GM12872 (cell line): ENCODE measurements at regions not wholly inside any gene's neighbourhood (a gene's known extent, or its start where the extent isn't known, plus 50 kb on each side); places are given as distances from the start of the nearest gene placed in this dataset.
A peak's percentile ranks its signal among the peaks of the same experiment; 100 is the strongest.

Experiments
- TF ChIP-seq, protein P1 (sequence below): IDR thresholded peaks from 3 replicates; pipeline ENCODE4 v1.5.1; 2011; ENCODE audit warnings: low read depth, mild to moderate bottlenecking, low read length, moderate library complexity; ENCODE audit not compliant: insufficient read depth

DNA sequence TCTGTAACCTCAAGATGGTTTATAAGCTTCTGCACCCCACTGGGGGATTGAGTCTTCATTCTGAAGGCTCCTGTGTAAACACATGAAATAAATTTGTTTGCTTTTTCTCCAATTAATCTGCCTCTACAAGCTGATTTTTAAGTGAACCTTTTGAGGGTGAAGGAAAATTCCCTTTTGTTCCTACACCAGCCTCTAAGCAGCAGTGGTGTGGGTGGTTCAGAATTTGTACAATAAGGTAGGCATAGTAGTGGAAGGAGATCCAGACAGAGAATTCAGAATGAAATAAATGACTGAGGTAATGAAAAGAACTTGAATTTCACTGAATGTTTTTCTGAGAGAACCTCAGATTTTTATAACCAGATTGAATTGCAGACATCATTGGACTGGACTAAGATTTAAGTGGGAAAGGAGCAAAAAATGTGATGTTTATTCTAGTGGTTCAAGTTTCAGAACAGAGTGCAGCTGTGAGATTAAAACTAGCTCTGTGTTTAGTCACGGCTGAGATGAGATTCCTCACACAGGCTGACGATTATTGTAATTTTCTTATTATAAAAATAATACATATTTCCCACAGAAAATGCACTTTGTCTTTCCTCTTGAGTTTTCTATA lies 1162.2 kb downstream of the TYW1 start:
- TF ChIP-seq, protein P1, sequence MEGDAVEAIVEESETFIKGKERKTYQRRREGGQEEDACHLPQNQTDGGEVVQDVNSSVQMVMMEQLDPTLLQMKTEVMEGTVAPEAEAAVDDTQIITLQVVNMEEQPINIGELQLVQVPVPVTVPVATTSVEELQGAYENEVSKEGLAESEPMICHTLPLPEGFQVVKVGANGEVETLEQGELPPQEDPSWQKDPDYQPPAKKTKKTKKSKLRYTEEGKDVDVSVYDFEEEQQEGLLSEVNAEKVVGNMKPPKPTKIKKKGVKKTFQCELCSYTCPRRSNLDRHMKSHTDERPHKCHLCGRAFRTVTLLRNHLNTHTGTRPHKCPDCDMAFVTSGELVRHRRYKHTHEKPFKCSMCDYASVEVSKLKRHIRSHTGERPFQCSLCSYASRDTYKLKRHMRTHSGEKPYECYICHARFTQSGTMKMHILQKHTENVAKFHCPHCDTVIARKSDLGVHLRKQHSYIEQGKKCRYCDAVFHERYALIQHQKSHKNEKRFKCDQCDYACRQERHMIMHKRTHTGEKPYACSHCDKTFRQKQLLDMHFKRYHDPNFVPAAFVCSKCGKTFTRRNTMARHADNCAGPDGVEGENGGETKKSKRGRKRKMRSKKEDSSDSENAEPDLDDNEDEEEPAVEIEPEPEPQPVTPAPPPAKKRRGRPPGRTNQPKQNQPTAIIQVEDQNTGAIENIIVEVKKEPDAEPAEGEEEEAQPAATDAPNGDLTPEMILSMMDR = no peak

DNA sequence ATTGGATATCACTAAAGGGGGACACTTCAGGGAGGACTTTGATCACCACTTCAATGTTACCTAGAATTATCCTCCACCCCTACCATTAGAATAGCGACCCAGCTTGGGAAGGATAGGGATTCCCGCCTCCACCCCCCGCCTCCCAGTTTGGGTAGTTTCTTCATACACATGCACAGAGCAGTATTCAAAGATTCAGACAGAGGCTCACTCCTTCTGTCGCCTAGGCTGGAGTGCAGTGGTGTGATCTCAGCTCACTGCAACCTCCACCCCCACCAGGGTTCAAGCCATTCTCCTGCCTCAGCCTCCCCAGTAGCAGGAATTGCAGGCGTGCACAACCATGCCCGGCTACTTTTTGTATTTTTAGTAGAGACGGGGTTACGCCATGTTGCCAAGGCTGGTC lies 1166.1 kb downstream of the TYW1 start:
- TF ChIP-seq, protein P1 = no peak

DNA sequence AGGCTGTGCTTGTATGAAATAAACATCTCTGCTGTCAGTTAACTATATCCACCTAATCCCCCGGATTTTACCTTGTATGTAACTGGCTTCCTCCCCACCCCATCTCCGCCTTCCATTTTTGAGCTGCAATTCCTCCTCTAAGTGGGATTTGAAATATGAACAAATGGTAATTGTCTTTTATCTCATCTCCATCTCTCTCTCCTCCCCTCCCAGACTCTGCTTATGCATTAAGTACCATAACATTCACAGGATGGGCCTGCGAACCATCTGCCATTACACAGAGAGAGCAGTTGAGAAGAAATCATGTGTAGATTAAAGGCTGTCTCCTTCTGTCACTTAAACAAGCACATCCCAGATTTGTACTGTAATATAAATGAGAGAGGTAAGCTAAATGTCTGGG lies 1169.9 kb downstream of the TYW1 start:
- TF ChIP-seq, protein P1 = no peak

DNA sequence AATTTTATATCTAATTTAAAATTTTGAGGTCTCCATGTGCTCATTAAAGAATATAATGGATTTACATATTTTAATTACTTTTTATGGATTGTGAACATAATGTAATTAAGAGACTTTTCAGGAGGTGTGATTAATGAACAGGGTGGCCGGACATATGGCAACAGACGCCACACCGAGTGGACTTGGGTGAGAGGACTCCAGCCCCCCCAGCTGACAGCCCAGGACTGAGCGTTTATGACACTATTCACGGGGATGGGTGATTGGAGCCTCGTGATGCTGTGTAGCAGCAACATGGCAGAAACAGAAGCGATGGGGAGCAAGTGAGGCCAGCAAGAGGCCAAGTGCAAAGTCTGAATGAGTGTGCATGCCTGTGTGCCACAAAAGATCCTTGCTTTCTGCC lies 1176.9 kb downstream of the TYW1 start:
- TF ChIP-seq, protein P1 = no peak

DNA sequence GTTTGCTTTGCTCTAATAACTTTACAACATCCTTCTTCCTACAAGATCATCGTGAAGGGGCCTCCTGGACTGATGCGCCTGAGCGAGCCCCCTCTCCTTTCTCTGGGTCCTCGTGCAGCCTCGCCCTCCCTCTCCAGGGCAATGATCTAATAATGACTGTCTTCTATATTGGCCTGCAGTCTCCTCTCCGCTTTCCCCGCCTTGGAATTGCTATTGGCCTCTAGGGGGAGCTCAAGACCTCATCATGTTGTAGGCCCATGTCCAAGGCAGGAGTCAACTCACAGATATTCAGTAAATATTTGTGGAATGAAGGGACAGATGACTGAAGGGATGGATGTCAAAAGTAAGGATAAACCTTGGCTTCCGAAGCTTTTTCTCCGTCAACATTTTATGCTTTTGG lies 1180.3 kb downstream of the TYW1 start:
- TF ChIP-seq, protein P1 = peak; percentile 42; the same call in 2 of the 3 replicates

DNA sequence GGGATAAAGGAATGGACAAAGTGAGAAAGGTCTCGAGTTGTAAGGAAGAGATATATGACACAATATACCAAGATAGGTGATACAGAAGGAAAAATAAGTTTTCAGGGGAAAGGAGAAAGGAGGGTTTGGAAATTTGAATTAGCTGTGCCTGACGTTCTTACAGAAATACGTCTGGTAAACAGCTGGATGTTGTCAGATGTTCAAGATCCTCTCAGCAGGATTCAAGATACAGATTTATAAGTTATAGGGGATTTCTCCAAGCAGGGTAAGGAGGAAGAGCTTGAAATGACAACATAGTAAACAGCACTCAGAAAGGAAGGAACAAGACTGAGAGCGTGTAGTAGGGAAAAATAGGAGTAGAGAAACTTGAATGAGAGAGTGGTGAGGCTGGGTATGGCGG lies 1184.1 kb downstream of the TYW1 start:
- TF ChIP-seq, protein P1 = no peak

DNA sequence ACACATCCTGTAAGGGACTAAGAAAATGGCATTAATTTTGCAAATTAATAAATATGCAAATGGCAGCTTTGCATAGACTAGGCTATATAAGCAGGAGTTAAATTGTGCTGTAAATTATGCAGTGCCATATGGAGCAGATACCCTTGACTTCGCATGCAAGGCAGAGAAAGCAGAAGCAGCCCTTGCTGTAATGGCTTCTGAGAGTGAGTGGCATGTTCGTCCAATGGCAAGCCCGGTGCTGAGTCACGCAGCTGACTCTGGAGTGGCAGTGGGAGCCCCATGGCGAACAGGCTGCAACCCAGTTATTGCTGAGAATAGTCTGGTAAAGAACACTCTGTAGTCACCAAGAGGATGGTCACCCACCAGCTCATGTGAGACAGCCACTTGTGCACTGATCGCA lies 1186.5 kb downstream of the TYW1 start:
- TF ChIP-seq, protein P1 = no peak
